K562 (cell line): ENCODE measurements at regions not wholly inside any gene's neighbourhood (a gene's known extent, or its start where the extent isn't known, plus 50 kb on each side); places are given as distances from the start of the nearest gene placed in this dataset.

Source experiments
- ATAC-seq: fragments of 200-7000 bp; cut with Tn5 transposase; 3 replicates; pipeline ENCODE4 v1.9.1; 2020; ENCODE audit warnings: moderate library complexity
- BruUV-seq: library from RNA; stranded (reverse); fragments of 400-500 nt; replicated peaks from 2 replicates; lab custom pipeline; 2021; lab: Mats Ljungman, UMichigan
- CTCF ChIA-PET: fragments of 300-600 bp; formaldehyde crosslinking; extraction: SDS; loops from one replicate; lab custom pipeline; 2021; ENCODE audit warnings: low intra/inter-chr PET ratio; lab: Yijun Ruan, JAX
- POLR2A ChIA-PET: fragments of 300-600, 350-650 bp; sonication (Branson Sonifier 250); formaldehyde crosslinking; extraction: SDS; loops from one replicate; lab custom pipeline; 2021; ENCODE audit warnings: antibody characterized with exemption, inconsistent platforms; lab: Yijun Ruan, JAX
- DNase-seq, 4 experiments: peaks; one replicate each; pipeline versions ENCODE4 v3.0.0 to v3.0.0-alpha.2; 2011 to 2018; ENCODE audit warnings: low spot score in 3 of 4, mixed read lengths in 3 of 4; ENCODE audit errors: extremely low read depth in 1 of 4
- FAIRE-seq: peaks from 2 replicates; lab custom pipeline; 2011; peaks lifted over from hg19 to GRCh38; lab: Jason Lieb, UNC
- H2AFZ ChIP-seq: 2 replicates; pipeline ENCODE4 v1.6.0; 2011; ENCODE audit warnings: low read depth, low read length, control low read depth, inconsistent platforms
- H3K27ac ChIP-seq: fragments of 200-600 bp; 3 replicates; pipeline ENCODE4 v1.8.0; 2011; ENCODE audit warnings: low read depth, mild to moderate bottlenecking, control low read depth, inconsistent platforms, low read length, moderate library complexity, mixed read lengths; ENCODE audit errors: extremely low read depth
- H3K27me3 ChIP-seq, 2 experiments: fragments of 300-600 bp in 1 of 2; 2 replicates in 1 of 2; 3 replicates in 1 of 2; pipeline versions ENCODE4 v1.6.0 to v1.8.0; 2011; ENCODE audit warnings: inconsistent platforms in 2 of 2, low read length in 2 of 2, mild to moderate bottlenecking in 1 of 2, mixed read lengths in 1 of 2, moderate library complexity in 1 of 2; ENCODE audit not compliant: control insufficient read depth in 2 of 2, insufficient read depth in 2 of 2
- H3K36me3 ChIP-seq: fragments of 300-600 bp; 3 replicates; pipeline ENCODE4 v1.8.0; 2011; ENCODE audit warnings: mild to moderate bottlenecking, low read length, inconsistent platforms; ENCODE audit not compliant: control insufficient read depth, insufficient read depth
- H3K4me1 ChIP-seq, 2 experiments: fragments of 200-600 bp in 1 of 2; replicated peaks in 1 of 2; 2 replicates in 1 of 2; 3 replicates in 1 of 2; pipeline versions ENCODE4 v1.5.1 to v1.8.0; 2011; ENCODE audit warnings: inconsistent platforms in 2 of 2, low read length in 2 of 2, mild to moderate bottlenecking in 1 of 2, mixed read lengths in 1 of 2, moderate library complexity in 1 of 2; ENCODE audit not compliant: control insufficient read depth in 2 of 2, insufficient read depth in 2 of 2
- H3K4me2 ChIP-seq: 2 replicates; pipeline ENCODE4 v1.6.1; 2011; ENCODE audit warnings: low read length, control low read depth, inconsistent platforms, mixed read lengths; ENCODE audit not compliant: insufficient read depth
- H3K4me3 ChIP-seq: fragments of 200-600 bp; sonication (generic), shearing (Covaris generic); 2 replicates; pipeline ENCODE4 v1.5.1; 2016; ENCODE audit warnings: control low read depth, inconsistent platforms
- H3K79me2 ChIP-seq: fragments of 200-600 bp; 3 replicates; pipeline ENCODE4 v1.8.0; 2011; ENCODE audit warnings: low read length, inconsistent platforms; ENCODE audit not compliant: control insufficient read depth, insufficient read depth
- H3K9ac ChIP-seq, 2 experiments: 2 replicates each; pipeline versions ENCODE4 v1.6.0 to v1.6.1; 2011; ENCODE audit warnings: low read depth in 2 of 2, low read length in 2 of 2, control low read depth in 1 of 2, inconsistent platforms in 1 of 2, mild to moderate bottlenecking in 1 of 2, mixed read lengths in 1 of 2; ENCODE audit not compliant: insufficient read depth in 1 of 2
- H3K9me1 ChIP-seq: one replicate; pipeline ENCODE4 v1.6.0; 2011; ENCODE audit warnings: inconsistent platforms, mild to moderate bottlenecking, low read length, moderate library complexity; ENCODE audit not compliant: control insufficient read depth, insufficient read depth
- H3K9me3 ChIP-seq: replicated peaks from 2 replicates; pipeline ENCODE4 v1.5.1; 2011; ENCODE audit warnings: low read depth, low read length, inconsistent platforms; ENCODE audit not compliant: control insufficient read depth, insufficient read depth
- H4K20me1 ChIP-seq: replicated peaks from 2 replicates; pipeline ENCODE4 v1.6.1; 2011; ENCODE audit warnings: low read length, inconsistent platforms, mixed read lengths; ENCODE audit not compliant: control insufficient read depth, insufficient read depth
- CBFA2T2 ChIP-seq: fragments of 450-650 bp; conservative IDR thresholded peaks from 2 replicates; pipeline ENCODE4 v1.6.1; 2017; ENCODE audit warnings: mild to moderate bottlenecking
- CBFA2T3 ChIP-seq: fragments of 450-650 bp; IDR thresholded peaks from 2 replicates; pipeline ENCODE4 v1.6.1; 2017
- FOXP4 ChIP-seq: sonication (generic); formaldehyde crosslinking; IDR thresholded peaks from 2 replicates; pipeline ENCODE4 v1.8.0; 2022; ENCODE audit warnings: mild to moderate bottlenecking, missing genetic modification reagents, borderline replicate concordance
- HBP1 ChIP-seq: fragments of 450-650 bp; formaldehyde crosslinking; IDR thresholded peaks from 2 replicates; pipeline ENCODE4 v1.4.0; 2022; ENCODE audit warnings: missing genetic modification characterization
- MYC ChIP-seq, 2 experiments: fragments of 250-450 bp in 1 of 2; sonication (Bioruptor Pico) in 1 of 2; IDR thresholded peaks; 2 replicates each; pipeline versions ENCODE4 v1.5.1 to v1.6.1; 2012 to 2021; ENCODE audit warnings: low read depth in 2 of 2, borderline replicate concordance in 1 of 2, improper control_type of control experiment in 1 of 2, low read length in 1 of 2, mild to moderate bottlenecking in 1 of 2, moderate library complexity in 1 of 2
- NFE2 ChIP-seq: IDR thresholded peaks from 2 replicates; pipeline ENCODE4 v1.6.1; 2014; ENCODE audit warnings: antibody characterized with exemption, low read depth
- PHF21A ChIP-seq: fragments of 450-650 bp; IDR thresholded peaks from 2 replicates; pipeline ENCODE4 v1.6.1; 2017; ENCODE audit warnings: low read depth, borderline replicate concordance
- SAP30 ChIP-seq: fragments of 200-600 bp; sonication (generic); IDR thresholded peaks from 2 replicates; pipeline ENCODE4 v1.6.1; 2012; ENCODE audit warnings: borderline replicate concordance, low read depth, mild to moderate bottlenecking, moderate library complexity, low read length, control low read depth, inconsistent platforms; ENCODE audit not compliant: insufficient read depth, poor library complexity, severe bottlenecking
- SREBF2 ChIP-seq: sonication (generic); formaldehyde crosslinking; IDR thresholded peaks from 2 replicates; pipeline ENCODE4 v1.4.0; 2020; ENCODE audit warnings: mild to moderate bottlenecking, missing genetic modification reagents
- TCF7L2 ChIP-seq: fragments of 150-350 bp; IDR thresholded peaks from 2 replicates; pipeline ENCODE4 v1.6.1; 2016; ENCODE audit warnings: low read depth, mild to moderate bottlenecking, low read length, moderate library complexity
- TRIM28 ChIP-seq: fragments of 450-650 bp; IDR thresholded peaks from 2 replicates; pipeline ENCODE4 v1.6.1; 2017
- ZEB2 ChIP-seq: fragments of 450-650 bp; IDR thresholded peaks from 2 replicates; pipeline ENCODE4 v1.6.1; 2016
- ZFX ChIP-seq: sonication (generic); formaldehyde crosslinking; IDR thresholded peaks from 2 replicates; pipeline ENCODE4 v1.8.0; 2022; ENCODE audit warnings: mild to moderate bottlenecking, missing genetic modification reagents, moderate library complexity
- ZNF696 ChIP-seq: fragments of 250-450 bp; sonication (Bioruptor Pico); conservative IDR thresholded peaks from 2 replicates; pipeline ENCODE4 v1.4.0; 2020; ENCODE audit warnings: mild to moderate bottlenecking, moderate library complexity
- WGBS: fragments of 100-300 bp; shearing (Covaris generic); methylation state at CpG from one replicate; pipeline ENCODE4 v1.1.6; 2016; ENCODE audit warnings: low coverage, mixed read lengths; ENCODE audit not compliant: insufficient coverage; ENCODE audit errors: missing lambda C conversion rate; 5-methylcytosine and 5-hydroxymethylcytosine counted together
- in situ Hi-C: fragments of 300-500 bp; cut with MboI; formaldehyde crosslinking; loops from 4 replicates; pipeline ENCODE4 v1.15.0; 2018; ENCODE audit warnings: inconsistent platforms, mixed read lengths
- intact Hi-C: fragments of 100-400 bp; cut with micrococcal nuclease; formaldehyde crosslinking; loops from 2 replicates; pipeline ENCODE4 v1.14.2; 2022
- TF ChIP-seq, protein P1 (sequence below): fragments of 250-450 bp; sonication (Bioruptor Pico); IDR thresholded peaks from 2 replicates; pipeline ENCODE4 v1.5.0; 2020; ENCODE audit warnings: mild to moderate bottlenecking

GRCh38 chr3:193915099-193915498 is 220.8 kb upstream of the HES1 start:
- WGBS = 40% methylated on average over 4 of the region's 4 CpGs
- Histone ChIP-seq H2AFZ (no peak overlapping the region), H3K4me3 (no peak overlapping the region), H4K20me1 (no peaks in the 10 kb centered on the region), H3K9me1 (no peaks in the 10 kb centered on the region), H3K79me2 (peaks cover 4% of the 10 kb centered on the region; the same call in 1 of the 3 replicates), H3K9me3 (no peaks in the 10 kb centered on the region), H3K36me3 (no peaks in the 10 kb centered on the region), H3K4me1 (peaks cover 16 to 38% of the 10 kb centered on the region in 2 experiments), H3K27ac (no peak overlapping the region), H3K27me3 (no peaks in the 10 kb centered on the region), H3K9ac (no peak overlapping the region), H3K4me2 (no peak overlapping the region)
- ChIA-PET POLR2A (interaction anchor here (0.7 to 1.2 kb wide), 2 partner anchors 15 to 114 kb away, joined by 3 to 5 read pairs; no protein-coding TSS in a partner anchor), CTCF (no interaction called here)
- no peak for FAIRE-seq
- no peak for DNase-seq
- in situ Hi-C loops (no loop called here), intact Hi-C loops (no loop called here)
- no peak for ATAC-seq
- no TSS peak for BruUV-seq
- TF ChIP-seq HBP1 (CRISPR knock-in tag) (no peak), MYC (IDR thresholded peaks at IDR 0.05; ENCODE audit: low read depth, low read length) (no peak), MYC (CRISPR knock-in tag; IDR thresholded peaks at IDR 0.05; ENCODE audit: borderline replicate concordance, low read depth) (no peak), CBFA2T3 (peak; percentile 58), FOXP4 (no peak), SAP30 (no peak), NFE2 (no peak), PHF21A (no peak), SREBF2 (CRISPR knock-in tag) (no peak), ZFX (CRISPR knock-in tag) (no peak), ZEB2 (no peak), CBFA2T2 (0 out of 2 replicates have a peak, but pooled peaks have one; percentile 17), TCF7L2 (no peak), ZNF696 (CRISPR knock-in tag) (no peak), TRIM28 (no peak)
- TF ChIP-seq, protein P1, sequence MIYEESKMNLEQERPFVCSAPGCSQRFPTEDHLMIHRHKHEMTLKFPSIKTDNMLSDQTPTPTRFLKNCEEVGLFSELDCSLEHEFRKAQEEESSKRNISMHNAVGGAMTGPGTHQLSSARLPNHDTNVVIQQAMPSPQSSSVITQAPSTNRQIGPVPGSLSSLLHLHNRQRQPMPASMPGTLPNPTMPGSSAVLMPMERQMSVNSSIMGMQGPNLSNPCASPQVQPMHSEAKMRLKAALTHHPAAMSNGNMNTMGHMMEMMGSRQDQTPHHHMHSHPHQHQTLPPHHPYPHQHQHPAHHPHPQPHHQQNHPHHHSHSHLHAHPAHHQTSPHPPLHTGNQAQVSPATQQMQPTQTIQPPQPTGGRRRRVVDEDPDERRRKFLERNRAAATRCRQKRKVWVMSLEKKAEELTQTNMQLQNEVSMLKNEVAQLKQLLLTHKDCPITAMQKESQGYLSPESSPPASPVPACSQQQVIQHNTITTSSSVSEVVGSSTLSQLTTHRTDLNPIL (CRISPR knock-in tag) = no peak
